ENCODE measurements at regions not wholly inside any gene's neighbourhood (a gene's known extent, or its start where the extent isn't known, plus 50 kb on each side); places are given as distances from the start of the nearest gene placed in this dataset.

DNA sequence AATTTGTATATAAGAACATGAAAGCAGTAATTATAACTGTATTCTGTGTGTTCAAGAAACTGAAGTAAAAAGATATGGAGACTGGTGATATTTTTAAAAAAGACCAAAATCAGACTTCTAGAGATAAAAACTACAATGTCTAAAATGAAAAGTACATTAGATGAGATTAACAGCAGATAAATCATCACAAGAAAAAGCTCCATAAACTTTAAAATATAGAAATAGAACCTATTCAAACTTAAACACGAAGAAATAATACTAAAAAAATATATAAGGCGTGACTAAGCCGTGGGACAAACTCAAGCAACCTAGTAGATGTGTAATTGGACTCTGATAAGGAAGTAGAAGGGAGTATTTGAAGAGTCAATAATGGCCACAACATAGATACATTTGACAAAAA is 189.1 kb upstream of the ZMIZ1 start:
- POLR2A ChIA-PET = no interaction called here
- Mint-ChIP-seq H3K9me3 (peaks cover 14 to 26% (median 19%) of the 10 kb centered on the region in 3 donors), H3K27me3 (peaks cover 24 to 35% of the 10 kb centered on the region in 2 donors), H3K4me3 (no peak overlapping the region), H3K27ac (no peak overlapping the region), H3K36me3 (peaks cover 6% of the 10 kb centered on the region), H3K4me1 (no peaks in the 10 kb centered on the region)
- no CpG with 5 or more reads among the region's 3 CpGs for WGBS (ENCODE audit: insufficient coverage)
- peaks cover 0 to 8% of the 10 kb centered on the region in 2 experiments for H3K27me3 ChIP-seq (replicated peaks in 1 of 2; ENCODE audit: control insufficient read depth in 2 of 2, extremely low read depth in 1 of 2, insufficient read depth in 2 of 2, low read length in 1 of 2)
- no peak for ATAC-seq (replicated peaks in 1 of 4)
- H3K4me1 ChIP-seq (ENCODE audit: control insufficient read depth in 1 of 2, extremely low read depth in 1 of 2, insufficient read depth in 2 of 2, low read length in 2 of 2) = no peaks in the 10 kb centered on the region
- H3K4me3 ChIP-seq (ENCODE audit: control insufficient read depth in 1 of 2, extremely low read depth in 1 of 2, low read length in 1 of 2) = no peak overlapping the region
- CTCF ChIA-PET = no interaction called here
- no peak for DNase-seq
- H3K36me3 ChIP-seq (ENCODE audit: control insufficient read depth in 2 of 2, extremely low read depth in 1 of 2, insufficient read depth in 1 of 2, low read length in 1 of 2) = no peaks in the 10 kb centered on the region
- H3K27ac ChIP-seq (ENCODE audit: low read length) = no peak overlapping the region
- H3K9me3 ChIP-seq = no peaks in the 10 kb centered on the region

DNA sequence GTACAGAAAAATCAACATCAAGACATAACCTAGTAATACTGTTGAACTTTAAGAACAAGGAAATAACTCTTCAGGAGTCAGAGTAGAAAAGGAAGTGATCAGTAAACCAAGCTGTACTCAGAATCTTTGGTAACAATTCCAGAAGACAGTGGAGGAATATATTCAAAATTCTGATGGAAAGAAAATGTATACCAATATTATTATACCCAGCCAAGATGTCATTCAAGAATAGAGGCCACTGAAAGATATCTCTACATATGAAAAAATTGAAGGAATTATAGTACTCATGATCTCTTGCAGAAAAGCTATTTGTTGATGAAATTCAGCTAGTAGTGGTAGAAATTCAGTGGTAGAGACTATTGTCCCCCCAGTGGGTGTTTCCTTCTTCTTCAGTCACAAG is 182.6 kb upstream of the ZMIZ1 start:
- H3K36me3 ChIP-seq (ENCODE audit: control insufficient read depth in 2 of 2, extremely low read depth in 1 of 2, insufficient read depth in 1 of 2, low read length in 1 of 2) = no peaks in the 10 kb centered on the region
- DNase-seq (no peak), ATAC-seq (replicated peaks in 1 of 4) (no peak)
- ChIA-PET CTCF (no interaction called here), POLR2A (interaction anchor here in 1 of 2 donors (0.7 kb wide), 1 partner anchor 456 kb away, joined by 3 read pairs; no protein-coding TSS in a partner anchor)
- H3K27me3 ChIP-seq (replicated peaks in 1 of 2; ENCODE audit: control insufficient read depth in 2 of 2, extremely low read depth in 1 of 2, insufficient read depth in 2 of 2, low read length in 1 of 2) = peaks cover 0 to 4% of the 10 kb centered on the region in 2 experiments
- Mint-ChIP-seq H3K4me1 (no peaks in the 10 kb centered on the region), H3K27ac (no peak overlapping the region), H3K4me3 (no peak overlapping the region), H3K36me3 (no peaks in the 10 kb centered on the region), H3K27me3 (peaks cover 15 to 18% of the 10 kb centered on the region in 2 donors), H3K9me3 (peaks cover 4 to 30% (median 21%) of the 10 kb centered on the region in 3 donors)
- H3K27ac ChIP-seq (ENCODE audit: low read length) = no peak overlapping the region
- no peak overlapping the region for H3K4me3 ChIP-seq (ENCODE audit: control insufficient read depth in 1 of 2, extremely low read depth in 1 of 2, low read length in 1 of 2)
- peaks cover 2% of the 10 kb centered on the region for H3K9me3 ChIP-seq
- H3K4me1 ChIP-seq (ENCODE audit: control insufficient read depth in 1 of 2, extremely low read depth in 1 of 2, insufficient read depth in 2 of 2, low read length in 2 of 2) = no peaks in the 10 kb centered on the region

DNA sequence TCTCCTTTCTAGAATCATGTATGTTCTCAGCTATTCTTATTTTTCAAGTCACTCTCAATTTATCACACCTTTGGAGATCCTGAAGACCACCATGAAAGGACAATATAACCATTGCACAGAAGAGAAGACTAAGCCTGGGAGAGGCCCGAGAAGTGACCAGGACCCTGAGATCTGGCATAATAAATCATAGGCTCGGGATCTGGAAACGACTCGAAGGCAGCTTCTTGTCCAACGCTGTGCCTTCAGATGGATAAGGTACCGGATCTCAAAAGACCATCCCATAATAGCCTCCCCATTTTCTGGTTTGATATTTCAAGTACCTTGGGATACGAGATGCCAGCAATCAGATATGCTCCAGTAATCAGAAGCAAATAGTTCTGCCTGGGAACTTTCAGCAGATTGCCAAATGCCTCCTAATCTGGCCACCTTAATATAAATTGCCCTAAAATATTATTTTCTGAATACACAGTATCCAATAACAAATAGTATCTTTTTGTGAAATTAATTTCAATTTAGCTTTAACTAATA is 179.2 kb upstream of the ZMIZ1 start:
- Mint-ChIP-seq H3K4me1 (peaks cover 0 to 2% (median 0%) of the 10 kb centered on the region in 3 donors), H3K27ac (no peak overlapping the region), H3K9me3 (peaks cover 0 to 16% (median 15%) of the 10 kb centered on the region in 3 donors), H3K27me3 (peaks cover 8 to 11% of the 10 kb centered on the region in 2 donors), H3K36me3 (no peaks in the 10 kb centered on the region), H3K4me3 (no peak overlapping the region)
- Histone ChIP-seq H3K27ac (ENCODE audit: low read length) (no peak overlapping the region), H3K9me3 (peaks cover 2% of the 10 kb centered on the region), H3K4me3 (ENCODE audit: control insufficient read depth in 1 of 2, extremely low read depth in 1 of 2, low read length in 1 of 2) (no peak overlapping the region), H3K36me3 (ENCODE audit: control insufficient read depth in 2 of 2, extremely low read depth in 1 of 2, insufficient read depth in 1 of 2, low read length in 1 of 2) (no peaks in the 10 kb centered on the region), H3K27me3 (replicated peaks in 1 of 2; ENCODE audit: control insufficient read depth in 2 of 2, extremely low read depth in 1 of 2, insufficient read depth in 2 of 2, low read length in 1 of 2) (peaks cover 0 to 12% of the 10 kb centered on the region in 2 experiments), H3K4me1 (ENCODE audit: control insufficient read depth in 1 of 2, extremely low read depth in 1 of 2, insufficient read depth in 2 of 2, low read length in 2 of 2) (peaks cover 0 to 4% of the 10 kb centered on the region in 2 experiments)
- no peak for ATAC-seq (replicated peaks in 1 of 4)
- 76% methylated on average over 5 of the region's 7 CpGs for WGBS (ENCODE audit: insufficient coverage)
- DNase-seq = no peak
- POLR2A ChIA-PET = no interaction called here
- CTCF ChIA-PET = no interaction called here

DNA sequence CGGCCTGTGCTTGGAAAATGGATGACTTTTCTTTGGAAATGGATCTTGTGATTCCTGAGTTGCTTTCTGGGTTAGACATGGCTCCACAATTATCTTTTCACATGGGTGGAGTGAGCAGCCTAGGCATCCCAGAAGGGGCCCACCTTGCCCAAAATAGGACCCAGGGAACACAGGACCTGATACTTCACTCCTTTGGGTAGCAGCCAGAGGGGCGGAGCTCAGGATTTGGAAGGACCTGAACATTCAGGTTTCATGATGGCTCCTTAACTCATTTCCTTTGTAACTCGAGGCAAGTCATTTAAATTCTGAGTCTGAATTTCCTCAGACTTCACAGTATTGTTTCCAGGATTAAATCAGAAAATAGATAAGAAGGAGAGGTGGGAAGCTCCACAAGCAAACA is 178.3 kb upstream of the ZMIZ1 start:
- 83% methylated on average over 1 of the region's 3 CpGs for WGBS (ENCODE audit: insufficient coverage)
- Mint-ChIP-seq H3K4me1 (peaks cover 0 to 2% (median 0%) of the 10 kb centered on the region in 3 donors), H3K9me3 (peaks cover 0 to 12% (median 11%) of the 10 kb centered on the region in 3 donors), H3K27me3 (peaks cover 8 to 11% of the 10 kb centered on the region in 2 donors), H3K4me3 (no peak overlapping the region), H3K36me3 (no peaks in the 10 kb centered on the region), H3K27ac (no peak overlapping the region)
- no peaks in the 10 kb centered on the region for H3K36me3 ChIP-seq (ENCODE audit: control insufficient read depth in 2 of 2, extremely low read depth in 1 of 2, insufficient read depth in 1 of 2, low read length in 1 of 2)
- peaks cover 2% of the 10 kb centered on the region for H3K9me3 ChIP-seq
- ChIA-PET CTCF (no interaction called here), POLR2A (no interaction called here)
- no peak overlapping the region for H3K4me3 ChIP-seq (ENCODE audit: control insufficient read depth in 1 of 2, extremely low read depth in 1 of 2, low read length in 1 of 2)
- peaks cover 0 to 12% of the 10 kb centered on the region in 2 experiments for H3K27me3 ChIP-seq (replicated peaks in 1 of 2; ENCODE audit: control insufficient read depth in 2 of 2, extremely low read depth in 1 of 2, insufficient read depth in 2 of 2, low read length in 1 of 2)
- peaks cover 0 to 4% of the 10 kb centered on the region in 2 experiments for H3K4me1 ChIP-seq (ENCODE audit: control insufficient read depth in 1 of 2, extremely low read depth in 1 of 2, insufficient read depth in 2 of 2, low read length in 2 of 2)
- ATAC-seq (replicated peaks in 1 of 4) (no peak), DNase-seq (no peak)
- no peak overlapping the region for H3K27ac ChIP-seq (ENCODE audit: low read length)

DNA sequence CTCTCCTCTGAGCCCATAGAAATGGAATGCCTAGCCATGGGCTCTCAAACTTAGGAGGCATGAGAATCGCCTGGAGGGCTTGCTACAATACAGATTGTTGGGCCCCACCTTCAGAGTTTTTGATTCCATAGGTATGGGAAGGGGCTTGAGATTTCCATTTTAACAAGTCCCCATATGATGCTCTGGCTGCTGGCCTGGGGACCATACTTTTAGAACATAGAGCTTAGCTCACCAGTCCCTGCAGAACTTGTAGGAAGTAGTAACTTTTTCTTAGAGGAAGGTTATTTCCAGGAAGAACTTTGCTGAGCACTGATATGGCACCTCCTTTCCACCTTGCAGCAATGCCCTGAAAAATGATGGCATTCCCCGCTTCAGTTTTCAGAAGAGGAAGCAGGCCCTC is 177.0 kb upstream of the ZMIZ1 start:
- ChIA-PET CTCF (no interaction called here), POLR2A (no interaction called here)
- H3K27ac Mint-ChIP-seq = no peak overlapping the region
- DNase-seq = no peak
- WGBS (ENCODE audit: insufficient coverage) = no CpG with 5 or more reads among the region's 2 CpGs
- H3K9me3 ChIP-seq = no peaks in the 10 kb centered on the region
- peaks cover 0 to 2% (median 0%) of the 10 kb centered on the region in 3 donors for H3K9me3 Mint-ChIP-seq
- ATAC-seq (replicated peaks in 1 of 4) = no peak
- peaks cover 0 to 4% of the 10 kb centered on the region in 2 experiments for H3K4me1 ChIP-seq (ENCODE audit: control insufficient read depth in 1 of 2, extremely low read depth in 1 of 2, insufficient read depth in 2 of 2, low read length in 2 of 2)
- H3K36me3 ChIP-seq (ENCODE audit: control insufficient read depth in 2 of 2, extremely low read depth in 1 of 2, insufficient read depth in 1 of 2, low read length in 1 of 2) = no peaks in the 10 kb centered on the region
- H3K27me3 Mint-ChIP-seq = peaks cover 8 to 11% of the 10 kb centered on the region in 2 donors
- no peaks in the 10 kb centered on the region for H3K36me3 Mint-ChIP-seq
- peaks cover 0 to 2% (median 0%) of the 10 kb centered on the region in 3 donors for H3K4me1 Mint-ChIP-seq
- no peak overlapping the region for H3K27ac ChIP-seq (ENCODE audit: low read length)
- H3K4me3 ChIP-seq (ENCODE audit: control insufficient read depth in 1 of 2, extremely low read depth in 1 of 2, low read length in 1 of 2) = no peak overlapping the region
- no peak overlapping the region for H3K4me3 Mint-ChIP-seq
- H3K27me3 ChIP-seq (replicated peaks in 1 of 2; ENCODE audit: control insufficient read depth in 2 of 2, extremely low read depth in 1 of 2, insufficient read depth in 2 of 2, low read length in 1 of 2) = peaks cover 0 to 12% of the 10 kb centered on the region in 2 experiments

DNA sequence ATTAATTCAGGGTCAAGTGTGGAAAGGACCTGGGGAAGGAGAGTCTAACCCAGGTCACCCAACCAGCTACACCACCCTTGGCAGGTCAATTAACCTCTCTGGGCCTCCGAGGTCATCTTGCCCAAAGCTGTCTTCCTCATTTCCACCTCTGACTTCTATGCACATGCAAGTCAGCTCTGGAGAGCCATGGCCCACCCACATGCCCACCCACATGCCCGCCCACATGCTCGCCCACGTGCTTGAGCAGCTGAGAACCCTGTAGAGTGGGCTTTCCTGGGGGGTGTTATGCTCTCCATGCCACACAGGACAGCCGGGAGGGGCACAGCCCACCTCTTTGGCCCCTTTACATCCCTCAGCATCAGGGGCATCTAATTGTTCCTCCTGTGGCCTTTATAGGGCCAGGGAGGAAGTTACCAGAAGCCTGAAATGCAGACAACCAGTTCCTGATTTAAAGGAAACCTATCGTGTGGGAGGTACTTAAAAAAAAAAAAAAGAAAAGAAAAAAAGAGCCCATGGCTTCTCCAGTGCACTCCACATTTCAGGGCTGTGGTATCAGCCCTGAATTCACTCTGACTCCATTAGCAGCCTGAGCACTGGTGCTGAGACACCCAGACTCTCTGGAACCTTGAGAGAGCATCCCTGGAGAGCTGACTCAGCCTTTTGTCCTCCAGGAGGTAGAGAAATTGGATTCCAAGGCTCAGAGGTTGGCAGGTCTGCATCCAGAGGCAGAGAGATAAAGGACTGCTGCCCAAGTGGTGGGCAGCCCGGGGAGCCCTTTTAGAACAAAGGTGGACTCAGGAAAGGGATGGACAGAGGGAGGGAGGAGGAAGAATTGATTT is 176.2 kb upstream of the ZMIZ1 start:
- Mint-ChIP-seq H3K27me3 (peaks cover 8 to 11% of the 10 kb centered on the region in 2 donors), H3K36me3 (no peaks in the 10 kb centered on the region), H3K9me3 (no peaks in the 10 kb centered on the region), H3K4me3 (no peak overlapping the region), H3K27ac (no peak overlapping the region), H3K4me1 (peaks cover 0 to 2% (median 0%) of the 10 kb centered on the region in 3 donors)
- ATAC-seq (replicated peaks in 1 of 4) = no peak
- Histone ChIP-seq H3K4me3 (ENCODE audit: control insufficient read depth in 1 of 2, extremely low read depth in 1 of 2, low read length in 1 of 2) (no peak overlapping the region), H3K4me1 (ENCODE audit: control insufficient read depth in 1 of 2, extremely low read depth in 1 of 2, insufficient read depth in 2 of 2, low read length in 2 of 2) (peaks cover 0 to 4% of the 10 kb centered on the region in 2 experiments), H3K36me3 (ENCODE audit: control insufficient read depth in 2 of 2, extremely low read depth in 1 of 2, insufficient read depth in 1 of 2, low read length in 1 of 2) (no peaks in the 10 kb centered on the region), H3K27ac (ENCODE audit: low read length) (no peak overlapping the region), H3K27me3 (replicated peaks in 1 of 2; ENCODE audit: control insufficient read depth in 2 of 2, extremely low read depth in 1 of 2, insufficient read depth in 2 of 2, low read length in 1 of 2) (peaks cover 0 to 12% of the 10 kb centered on the region in 2 experiments), H3K9me3 (no peaks in the 10 kb centered on the region)
- no CpG with 5 or more reads among the region's 7 CpGs for WGBS (ENCODE audit: insufficient coverage)
- POLR2A ChIA-PET = no interaction called here
- CTCF ChIA-PET = no interaction called here
- DNase-seq = no peak

Measured in T-cell (primary cell).